GM21786 (cell line): ENCODE measurements at regions not wholly inside any gene's neighbourhood (a gene's known extent, or its start where the extent isn't known, plus 50 kb on each side); places are given as distances from the start of the nearest gene placed in this dataset.

Experiments used
- ATAC-seq: cut with Tn5 transposase; IDR thresholded peaks from one replicate; pipeline ENCODE4 v1.9.1; 2021; ENCODE audit not compliant: unreplicated experiment

DNA sequence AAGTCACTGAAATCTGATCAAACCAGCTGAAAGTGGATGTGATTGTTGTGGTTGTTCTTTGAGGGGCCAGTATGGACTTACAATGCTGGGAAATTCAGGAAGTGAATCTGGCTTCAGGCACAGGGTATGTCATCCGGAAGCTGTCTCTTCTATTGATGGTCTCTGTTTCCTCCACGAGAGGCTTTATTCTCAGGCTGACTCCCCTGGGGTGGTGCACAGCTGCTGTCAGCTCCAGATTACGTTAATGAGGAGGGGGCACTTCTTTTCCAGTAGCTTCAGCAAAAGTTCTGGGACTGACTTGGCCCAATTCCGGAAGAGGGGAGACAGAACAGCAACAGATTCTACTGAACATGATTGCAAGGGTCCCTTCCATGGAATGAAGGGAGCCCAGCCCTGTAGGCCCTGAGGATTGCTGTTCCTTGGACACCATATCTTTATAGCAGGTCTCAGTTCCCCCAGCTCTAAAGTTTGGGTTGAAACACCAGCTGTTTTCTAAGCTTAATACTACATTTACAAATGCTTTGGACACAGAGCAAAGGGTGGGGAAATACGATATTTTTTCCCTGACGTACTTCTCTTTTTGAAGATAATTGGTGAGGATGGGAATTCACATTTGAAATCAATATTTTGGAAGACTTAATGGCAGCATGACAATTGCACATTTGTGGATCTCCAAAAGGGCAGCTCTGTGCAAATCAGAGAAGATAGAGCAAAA, 400.9 kb downstream of the TSN start:
- no peak for ATAC-seq

DNA sequence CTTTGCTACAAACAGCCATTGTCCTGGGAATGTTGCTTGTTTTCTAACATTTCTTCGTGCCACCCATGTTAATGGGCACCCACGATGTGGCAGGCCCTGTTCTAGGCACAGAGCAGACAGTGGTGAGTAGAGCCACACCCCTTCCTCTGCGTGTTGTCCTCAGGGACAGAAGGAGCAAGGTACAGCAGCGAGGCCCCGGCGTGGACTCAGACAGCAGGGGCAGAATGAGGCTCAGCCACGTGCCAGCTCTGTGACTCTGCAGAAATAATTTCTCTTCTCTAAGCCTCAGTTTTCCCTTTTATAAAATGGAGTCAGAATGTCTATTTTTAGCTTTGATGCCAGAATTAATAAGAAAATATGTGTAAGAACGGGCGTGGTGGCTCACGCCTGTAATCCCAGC, 401.7 kb downstream of the TSN start:
- ATAC-seq, result no peak

DNA sequence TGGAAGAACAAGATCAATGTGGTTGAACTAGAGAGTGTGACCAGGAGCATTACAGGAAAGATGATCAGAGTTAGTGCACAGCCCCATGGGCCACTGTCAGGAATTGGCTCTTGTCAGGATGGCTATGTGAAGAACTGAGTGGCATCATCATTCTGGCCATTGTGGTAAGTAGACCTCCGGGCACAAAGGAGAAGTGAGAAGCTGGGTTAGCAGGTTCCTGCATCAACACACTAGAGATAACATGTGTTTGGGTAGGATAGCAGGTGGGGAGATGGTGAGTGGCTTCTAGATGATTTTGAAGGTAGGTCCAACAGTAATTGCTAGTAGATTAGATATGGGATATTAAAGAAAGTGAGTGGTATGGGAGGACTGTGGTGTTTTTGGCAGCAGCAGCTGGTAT, 408.2 kb downstream of the TSN start:
- ATAC-seq, result no peak

DNA sequence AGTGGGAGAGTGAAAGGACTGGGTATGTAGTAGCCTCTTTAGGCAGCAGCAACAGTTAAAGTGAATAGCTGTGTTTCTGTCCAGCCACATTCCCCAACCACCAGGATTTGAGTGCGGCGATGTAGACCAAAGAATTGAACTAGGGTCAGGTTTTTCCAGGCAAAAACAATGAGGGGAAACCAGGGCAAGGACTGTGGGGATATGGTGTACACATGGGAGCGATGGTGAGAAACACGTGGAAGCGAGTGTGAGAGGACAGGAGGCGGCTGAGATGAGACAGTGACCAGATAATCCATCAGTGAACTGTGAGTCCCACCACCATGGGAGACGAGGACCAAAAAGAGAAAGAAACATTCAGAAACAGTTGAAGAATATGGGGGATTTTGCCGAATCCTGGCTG, 409.5 kb downstream of the TSN start:
- no peak for ATAC-seq

- ATAC-seq, result no peak
Measured at GRCh38 chr2:122166820-122167219, 411.4 kb downstream of the TSN start.

DNA sequence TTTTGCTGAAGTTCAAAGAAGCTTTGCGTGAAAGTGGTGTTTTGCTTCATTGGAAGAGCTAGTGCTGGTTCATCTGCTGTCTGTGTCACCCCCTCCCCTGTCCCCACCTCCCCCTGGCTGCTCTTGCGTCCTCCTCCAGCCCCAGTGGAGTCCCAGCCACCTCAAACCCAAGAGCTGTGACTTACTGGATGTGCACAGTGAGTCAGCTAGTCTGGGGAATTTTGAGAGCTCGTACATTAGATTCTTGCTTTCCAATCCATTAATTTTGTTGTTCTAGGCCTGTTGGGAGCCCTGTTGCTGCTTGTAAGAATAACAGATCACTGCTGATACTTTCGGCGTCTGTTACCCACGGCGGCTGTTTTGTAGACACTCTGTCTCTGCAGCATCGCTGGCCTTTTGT, 412.1 kb downstream of the TSN start:
- ATAC-seq, result no peak

DNA sequence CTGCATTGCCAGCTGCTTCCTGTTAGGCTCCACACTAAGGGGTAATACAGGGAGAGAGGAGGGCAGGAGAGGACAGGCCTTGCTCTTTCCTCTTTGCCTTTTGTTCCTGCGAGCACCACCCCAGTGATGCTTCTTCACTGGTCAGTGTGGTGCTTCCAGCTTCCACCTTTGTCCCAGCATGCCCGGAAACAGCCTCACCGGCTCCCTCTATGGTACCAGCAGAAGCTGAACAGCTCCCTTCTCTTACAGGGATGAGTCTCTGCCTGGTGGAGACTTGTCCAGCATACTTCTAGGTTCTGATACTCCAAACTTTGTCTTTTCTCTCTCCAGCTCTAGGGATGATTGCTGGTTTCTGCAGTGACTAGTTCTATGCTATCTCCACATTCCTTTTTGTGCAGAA, 413.3 kb downstream of the TSN start:
- no peak for ATAC-seq

DNA sequence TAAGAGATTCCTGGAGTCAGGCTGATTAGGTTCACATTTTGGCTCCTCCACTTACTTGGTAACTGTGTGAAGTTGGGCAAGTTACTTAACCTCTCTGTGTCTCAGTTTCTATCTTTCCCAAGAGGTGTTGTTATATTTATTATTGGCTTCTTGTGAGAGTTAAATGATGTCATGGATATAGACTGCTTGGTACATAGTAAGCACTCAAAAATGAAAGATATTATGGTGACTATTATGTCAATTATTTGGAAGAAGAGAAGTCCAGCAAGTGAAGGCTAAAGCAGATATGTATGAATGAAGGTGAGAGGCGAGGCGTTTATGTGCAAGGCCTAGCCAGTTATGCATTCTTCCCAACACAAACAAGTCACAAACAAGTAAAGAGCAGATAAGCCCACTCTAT, 417.4 kb downstream of the TSN start:
- no peak for ATAC-seq

GRCh38 chr2:122174061-122174460, 418.6 kb downstream of the TSN start:
- ATAC-seq, result no peak

DNA sequence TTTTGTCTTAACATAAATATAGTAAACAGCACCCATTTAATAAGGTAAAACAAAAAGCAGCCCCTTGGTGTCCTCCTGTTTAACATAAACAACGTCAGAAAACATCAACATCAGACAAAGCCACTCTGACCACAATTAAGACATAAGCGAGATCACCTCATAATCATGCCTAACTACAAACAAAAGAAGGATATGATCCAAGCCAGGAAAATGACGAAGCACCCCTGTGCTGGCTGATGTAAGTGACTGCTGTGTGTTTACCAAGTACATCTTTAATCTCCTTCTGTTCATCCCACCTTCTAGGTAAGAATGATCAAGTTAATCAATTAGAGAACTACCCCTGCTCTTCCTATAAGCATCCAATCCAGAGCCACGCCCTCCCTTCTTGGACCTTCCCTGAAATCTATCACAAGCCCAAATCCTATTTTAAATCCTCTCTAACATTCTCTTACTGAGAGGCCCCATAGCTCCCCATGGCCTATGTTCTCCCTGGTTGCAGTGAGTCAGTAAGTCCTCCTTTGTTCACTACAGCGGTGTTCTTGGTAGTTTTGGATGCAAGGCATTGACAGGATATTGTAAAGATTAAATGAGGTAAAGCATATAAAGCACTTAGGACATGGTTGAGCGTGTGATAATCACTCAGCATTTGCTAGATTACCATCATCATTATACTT, 424.2 kb downstream of the TSN start:
- ATAC-seq, result no peak

GRCh38 chr2:122180972-122181371, 425.5 kb downstream of the TSN start:
- no peak for ATAC-seq

DNA sequence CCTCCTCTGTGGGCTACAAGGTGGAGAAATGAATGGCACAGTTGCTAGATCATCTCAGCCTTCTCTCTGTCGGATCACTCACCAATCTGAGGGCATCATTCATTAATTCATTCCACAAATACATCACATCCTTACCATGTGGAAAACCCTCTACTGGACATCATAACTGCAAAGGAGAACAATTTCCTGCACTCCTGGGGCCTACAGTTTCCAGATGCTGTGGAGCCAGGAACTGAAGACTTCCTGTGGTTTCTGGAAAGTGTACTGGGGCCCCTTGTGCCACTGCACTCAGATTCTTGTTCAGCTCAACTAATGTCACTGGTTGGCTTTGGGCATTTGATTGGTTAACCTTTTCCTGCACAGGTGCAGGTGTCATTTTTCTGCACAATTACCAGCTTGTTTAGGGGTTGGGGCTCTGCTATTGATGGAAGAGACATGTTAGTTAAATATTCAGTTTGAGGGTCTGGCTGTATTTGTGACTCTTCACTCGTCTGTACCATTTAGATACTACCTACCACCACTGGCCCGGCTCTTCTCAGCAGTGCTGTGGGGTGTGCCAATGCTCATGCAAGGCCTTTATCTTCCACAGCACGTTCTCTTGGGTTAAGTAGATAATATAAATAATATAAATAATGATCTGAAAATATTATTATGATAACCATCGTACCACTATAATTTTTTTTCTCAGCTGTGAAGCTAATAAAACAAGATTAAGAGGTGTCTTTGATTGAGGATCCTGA, 427.3 kb downstream of the TSN start:
- ATAC-seq, result no peak

GRCh38 chr2:122183890-122184289, 428.4 kb downstream of the TSN start:
- no peak for ATAC-seq

GRCh38 chr2:122186761-122187222, 431.3 kb downstream of the TSN start:
- ATAC-seq, result no peak

DNA sequence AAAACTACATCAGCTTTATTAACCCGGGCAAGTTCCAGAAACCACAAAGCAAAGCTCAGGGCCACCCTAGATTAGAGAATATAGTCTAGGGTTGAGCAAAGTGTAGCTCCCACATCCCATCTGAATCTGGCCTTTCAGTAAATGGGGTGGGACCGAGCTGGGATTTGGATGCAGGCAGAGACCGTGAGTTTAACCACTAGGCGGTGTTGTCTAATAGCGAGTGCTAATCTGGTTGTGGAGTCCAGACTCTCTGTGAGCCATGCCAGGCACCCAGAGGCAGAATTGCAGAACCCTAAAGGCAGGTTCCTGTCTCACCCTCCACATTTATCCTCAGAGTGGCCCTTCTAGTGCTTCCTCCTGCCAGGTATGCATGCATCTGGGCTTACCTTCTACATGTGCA, 435.9 kb downstream of the TSN start:
- peak; percentile 78 for ATAC-seq

DNA sequence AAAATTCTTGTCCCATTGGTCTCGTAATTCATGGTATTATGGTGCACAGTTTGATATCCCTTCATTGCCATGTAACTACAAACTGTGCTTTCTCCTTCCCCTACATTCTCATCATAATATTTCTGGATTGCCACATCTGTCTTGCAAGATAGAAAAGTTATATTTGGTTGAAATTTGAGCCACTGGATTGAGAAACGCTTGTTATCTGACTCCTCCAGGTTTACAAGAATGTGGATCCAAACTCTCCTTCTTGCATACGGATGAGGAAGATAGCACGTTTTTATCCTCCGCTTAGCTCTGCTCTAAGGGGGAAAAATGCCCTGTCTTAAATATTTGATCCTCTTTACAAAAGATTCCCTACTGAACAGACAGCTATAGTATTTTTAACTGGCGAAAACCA, 438.2 kb downstream of the TSN start:
- no peak for ATAC-seq

DNA sequence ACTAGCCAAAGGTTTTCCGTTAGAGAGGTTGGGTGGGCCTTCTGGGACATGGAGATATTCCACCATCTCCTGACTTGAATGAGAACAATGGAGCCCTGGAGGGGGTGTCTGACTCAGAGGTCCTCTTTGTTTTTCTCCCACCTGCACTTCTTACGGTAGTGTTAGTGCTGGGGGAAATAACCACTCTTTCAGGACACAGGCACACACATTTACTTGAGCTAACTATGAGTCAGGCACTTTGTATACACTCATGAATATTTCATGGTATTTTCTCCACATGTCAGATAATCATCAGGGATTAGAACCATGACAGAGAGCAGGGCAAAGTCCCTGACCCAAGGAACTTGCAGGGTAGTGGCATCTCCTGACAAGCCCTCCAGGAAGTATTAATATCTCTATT, 439.1 kb downstream of the TSN start:
- no peak for ATAC-seq

- no peak for ATAC-seq
Measured at GRCh38 chr2:122203523-122203922, 448.1 kb downstream of the TSN start.

GRCh38 chr2:122205641-122206040, 450.2 kb downstream of the TSN start:
- ATAC-seq, result no peak

- no peak for ATAC-seq
Measured at GRCh38 chr2:122206101-122206500, 450.6 kb downstream of the TSN start.

DNA sequence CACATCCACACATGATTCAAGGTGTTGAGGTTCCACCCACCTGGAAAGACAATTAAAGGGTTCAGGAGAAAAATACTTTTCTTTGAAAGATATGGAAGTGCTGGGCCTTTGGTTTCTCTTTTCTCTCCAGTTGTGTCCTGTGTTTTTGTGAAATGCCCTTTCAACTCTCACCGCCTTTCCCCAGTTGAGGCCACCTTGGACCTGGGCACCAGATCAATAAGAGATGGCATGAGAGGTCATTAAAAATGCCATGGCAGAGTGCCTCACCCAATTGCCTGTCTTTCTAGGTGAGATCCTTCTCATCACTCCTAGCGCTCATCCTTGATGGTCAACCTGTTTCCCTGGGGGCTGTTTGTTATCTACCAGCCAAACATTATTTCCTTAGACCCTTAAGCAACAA, 453.9 kb downstream of the TSN start:
- ATAC-seq, result no peak

- ATAC-seq, result no peak
Measured at GRCh38 chr2:122210065-122210464, 454.6 kb downstream of the TSN start.
